Naive thymus-derived CD8-positive, alpha-beta T cell (primary cell): ENCODE measurements at regions not wholly inside any gene's neighbourhood (a gene's known extent, or its start where the extent isn't known, plus 50 kb on each side); places are given as distances from the start of the nearest gene placed in this dataset.

Experiments used
- ATAC-seq, 2 donors: fragments of 150-1000 bp; cut with Tn5 transposase in 1 of 2; sonication (Bioruptor Pico), chemical (Tn5 transposase) in 1 of 2; 1 replicate in 1 of 2; 2 replicates in 1 of 2; pipeline ENCODE4 v1.10.0; 2021; ENCODE audit warnings: mild to moderate bottlenecking in 2 of 2, moderate library complexity in 2 of 2
- POLR2A ChIA-PET: fragments of 350-600 bp; sonication (Branson Sonifier 250); formaldehyde crosslinking; loops from one replicate; lab custom pipeline; 2021; ENCODE audit warnings: antibody characterized with exemption; lab: Charles Lee
- DNase-seq, 10 donors: peaks; one replicate each; pipeline versions ENCODE4 v3.0.0 to v3.0.0-alpha.2; 2020 to 2022
- H3K27ac Mint-ChIP-seq, 10 donors: one replicate each; pipeline ENCODE4 v1.8.0; 2020 to 2022; ENCODE audit warnings: mild to moderate bottlenecking in 10 of 10, mixed read lengths in 10 of 10, moderate library complexity in 4 of 10, inconsistent platforms in 1 of 10
- H3K27me3 Mint-ChIP-seq, 5 donors: one replicate each; pipeline ENCODE4 v1.8.0; 2021 to 2022; ENCODE audit warnings: mixed read lengths in 5 of 5
- H3K36me3 Mint-ChIP-seq, 3 donors: one replicate each; pipeline ENCODE4 v1.8.0; 2020 to 2022; ENCODE audit warnings: mixed read lengths in 3 of 3, mild to moderate bottlenecking in 2 of 3, inconsistent platforms in 1 of 3
- H3K4me1 Mint-ChIP-seq, 4 donors: one replicate each; pipeline ENCODE4 v1.8.0; 2021 to 2022; ENCODE audit warnings: mixed read lengths in 4 of 4
- H3K4me3 Mint-ChIP-seq, 10 donors: one replicate each; pipeline ENCODE4 v1.8.0; 2020 to 2022; ENCODE audit warnings: mild to moderate bottlenecking in 10 of 10, mixed read lengths in 10 of 10, moderate library complexity in 6 of 10, inconsistent platforms in 1 of 10
- H3K9me3 Mint-ChIP-seq, 9 donors: one replicate each; pipeline ENCODE4 v1.8.0; 2020 to 2022; ENCODE audit warnings: mixed read lengths in 9 of 9, mild to moderate bottlenecking in 3 of 9, inconsistent platforms in 1 of 9, moderate library complexity in 1 of 9

DNA sequence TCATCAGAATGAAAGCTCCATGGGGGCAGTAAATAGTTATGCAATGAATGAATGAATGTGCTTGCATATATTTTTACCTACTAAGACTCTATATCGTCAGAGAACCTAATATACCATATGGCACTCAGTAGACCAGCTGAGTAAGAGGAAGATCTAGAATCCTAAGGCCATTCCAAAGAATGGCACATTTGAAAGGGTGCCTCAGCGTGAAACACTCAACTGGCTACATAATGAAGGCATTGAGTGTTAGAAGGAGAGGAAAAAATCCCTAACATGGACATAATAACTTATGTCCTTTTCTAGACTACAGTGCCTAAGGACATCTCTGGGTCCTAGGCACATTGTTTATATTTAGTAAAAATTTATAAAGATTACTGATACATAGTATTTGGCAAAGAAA lies 61.7 kb upstream of the ARID2 start:
- DNase-seq (no peak), ATAC-seq (no peak)
- H3K27ac Mint-ChIP-seq: peak overlapping the region in 2 of 10 donors; percentile 88 to 89
- peaks cover 8 to 39% (median 24%) of the 10 kb centered on the region in 4 donors for H3K4me1 Mint-ChIP-seq
- H3K9me3 Mint-ChIP-seq: peaks cover 0 to 2% (median 0%) of the 10 kb centered on the region in 9 donors
- POLR2A ChIA-PET: interaction anchor here (0.6 to 5.9 kb wide), 3 partner anchors 8 to 60 kb away, joined by 3 to 62 read pairs (median 5); partner anchors contain the start of gene ARID2
- H3K36me3 Mint-ChIP-seq: no peaks in the 10 kb centered on the region
- no peaks in the 10 kb centered on the region for H3K27me3 Mint-ChIP-seq
- no peak overlapping the region for H3K4me3 Mint-ChIP-seq

DNA sequence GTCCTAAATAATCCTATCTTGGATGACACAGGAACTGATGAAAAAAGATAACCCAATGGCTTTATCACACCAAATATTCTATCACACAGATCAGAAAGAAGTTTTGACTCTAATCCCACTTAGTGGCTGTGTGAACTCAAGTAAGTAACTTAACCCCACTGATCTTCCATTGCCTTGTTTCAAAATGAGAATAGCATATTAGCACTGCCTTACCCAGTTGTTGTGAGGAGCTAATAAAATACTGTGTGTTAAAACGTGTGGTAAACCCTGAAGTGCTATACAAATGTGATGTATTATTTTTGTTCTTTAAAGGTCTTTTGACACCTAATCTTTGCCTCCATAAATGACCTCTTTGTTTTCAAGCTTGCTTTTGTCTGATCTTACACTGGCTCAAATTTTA lies 60.9 kb upstream of the ARID2 start:
- Mint-ChIP-seq H3K36me3 (no peaks in the 10 kb centered on the region), H3K27ac (peak overlapping the region; percentile 74 to 89 (median 85)), H3K27me3 (no peaks in the 10 kb centered on the region), H3K9me3 (peaks cover 0 to 2% (median 0%) of the 10 kb centered on the region in 9 donors), H3K4me3 (peak overlapping the region; percentile 58 to 82 (median 74)), H3K4me1 (peaks cover 8 to 33% (median 21%) of the 10 kb centered on the region in 4 donors)
- POLR2A ChIA-PET: interaction anchor here (0.8 to 5.9 kb wide), 3 partner anchors 12 to 59 kb away, joined by 3 to 62 read pairs (median 3); partner anchors contain the start of gene ARID2
- DNase-seq: no peak
- no peak for ATAC-seq

DNA sequence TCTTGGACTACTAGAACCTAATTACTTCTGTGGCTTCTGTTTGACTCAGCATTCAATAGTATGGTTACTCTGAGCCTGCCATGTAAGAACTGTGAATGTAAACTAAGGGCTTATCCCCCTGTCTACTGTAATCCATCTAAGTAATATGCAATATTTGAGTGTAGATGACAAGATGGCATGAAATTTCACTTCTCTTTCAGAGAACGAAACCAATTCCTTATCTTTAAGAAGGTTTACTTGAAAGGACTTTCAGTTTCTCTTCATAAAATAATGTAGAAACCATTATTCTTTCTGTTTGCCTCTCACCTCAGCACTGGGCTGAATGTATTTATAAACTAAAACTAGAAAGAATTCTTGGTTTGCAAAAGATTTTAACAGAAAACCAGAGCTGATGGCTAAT lies 60.4 kb upstream of the ARID2 start:
- H3K27me3 Mint-ChIP-seq: no peaks in the 10 kb centered on the region
- ATAC-seq (peak; percentile 61 to 76), DNase-seq (peak in 3 of 10 donors; percentile 29 to 34 (median 31))
- H3K36me3 Mint-ChIP-seq: no peaks in the 10 kb centered on the region
- POLR2A ChIA-PET: interaction anchor here (0.9 to 5.9 kb wide), 2 partner anchors 12 to 58 kb away, joined by 3 to 62 read pairs; partner anchors contain the start of gene ARID2
- H3K27ac Mint-ChIP-seq: peak overlapping the region; percentile 74 to 89 (median 85)
- peaks cover 8 to 32% (median 21%) of the 10 kb centered on the region in 4 donors for H3K4me1 Mint-ChIP-seq
- peaks cover 0 to 2% (median 0%) of the 10 kb centered on the region in 9 donors for H3K9me3 Mint-ChIP-seq
- peak overlapping the region; percentile 58 to 82 (median 74) for H3K4me3 Mint-ChIP-seq

DNA sequence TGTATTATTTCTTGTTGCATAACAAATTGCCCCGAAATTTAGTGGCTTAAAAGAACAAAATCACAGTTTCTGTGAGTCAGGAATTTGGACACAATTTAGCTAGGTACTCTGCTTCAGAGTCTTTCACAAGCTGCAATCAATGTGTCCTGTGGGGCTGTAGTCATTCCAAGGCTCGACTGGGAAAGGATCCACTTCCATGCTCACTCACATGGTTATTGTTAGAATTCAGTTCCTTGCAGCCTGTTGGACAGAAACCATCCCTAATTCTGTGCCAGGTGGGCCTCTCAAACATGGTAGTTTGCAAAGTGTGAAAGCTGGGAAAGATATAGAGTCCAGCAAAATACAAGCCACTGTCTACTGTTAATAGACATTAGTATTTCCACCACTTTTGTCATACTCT lies 59.7 kb upstream of the ARID2 start:
- H3K4me1 Mint-ChIP-seq: peaks cover 6 to 32% (median 21%) of the 10 kb centered on the region in 4 donors
- H3K27me3 Mint-ChIP-seq: no peaks in the 10 kb centered on the region
- peak overlapping the region in 4 of 10 donors; percentile 6 to 88 (median 20) for H3K27ac Mint-ChIP-seq
- no peaks in the 10 kb centered on the region for H3K36me3 Mint-ChIP-seq
- H3K4me3 Mint-ChIP-seq: peak overlapping the region in 6 of 10 donors; percentile 2 to 80 (median 12)
- POLR2A ChIA-PET: interaction anchor here (0.7 to 5.9 kb wide), 2 partner anchors 58 to 478 kb away, joined by 5 to 62 read pairs; partner anchors contain the start of gene ARID2
- no peak for ATAC-seq
- H3K9me3 Mint-ChIP-seq: peaks cover 0 to 2% (median 0%) of the 10 kb centered on the region in 9 donors
- no peak for DNase-seq

DNA sequence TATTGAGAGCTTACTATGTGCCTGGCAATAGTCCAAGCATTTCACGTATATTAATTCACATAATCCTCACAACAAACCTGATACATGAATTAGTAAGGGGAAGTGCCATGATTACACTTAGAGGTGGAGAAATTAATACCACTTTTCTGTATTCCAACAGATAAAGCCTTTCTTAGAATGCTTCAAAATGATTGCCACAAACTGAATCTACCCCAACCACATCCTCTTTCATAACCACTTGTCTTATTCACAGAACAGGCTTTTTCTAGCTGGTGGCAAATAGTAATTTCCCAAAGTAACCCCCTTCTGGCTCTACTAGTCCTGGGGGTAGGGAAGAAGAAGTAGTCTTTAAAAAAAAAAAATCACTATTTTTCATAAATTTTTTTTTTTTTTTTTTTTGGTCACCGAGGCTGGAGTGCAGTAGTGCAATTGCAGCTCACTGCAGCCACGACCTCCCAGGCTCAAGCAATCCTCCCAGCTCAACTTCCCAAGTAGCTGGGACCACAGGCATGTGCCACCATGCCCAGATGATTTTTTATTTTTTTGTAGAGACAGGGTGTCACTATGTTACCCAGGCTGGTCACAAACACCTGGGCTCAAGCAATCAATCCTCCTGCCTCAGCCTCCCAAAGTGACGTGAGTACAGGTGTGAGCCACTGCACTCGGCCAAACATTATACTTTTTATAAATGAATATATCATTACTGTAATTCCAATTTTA lies 59.0 kb upstream of the ARID2 start:
- H3K9me3 Mint-ChIP-seq: peaks cover 0 to 2% (median 0%) of the 10 kb centered on the region in 9 donors
- peak overlapping the region in 6 of 10 donors; percentile 0 to 80 (median 37) for H3K4me3 Mint-ChIP-seq
- DNase-seq (peak in 4 of 10 donors; percentile 12 to 65 (median 46)), ATAC-seq (peak; percentile 74 to 88)
- H3K4me1 Mint-ChIP-seq: peaks cover 6 to 32% (median 21%) of the 10 kb centered on the region in 4 donors
- POLR2A ChIA-PET: interaction anchor here (0.6 to 5.9 kb wide), 4 partner anchors 57 to 551 kb away, joined by 4 to 62 read pairs (median 6); partner anchors contain the start of gene ARID2
- peak overlapping the region in 1 of 10 donors; percentile 77 for H3K27ac Mint-ChIP-seq
- no peaks in the 10 kb centered on the region for H3K27me3 Mint-ChIP-seq
- H3K36me3 Mint-ChIP-seq: no peaks in the 10 kb centered on the region

DNA sequence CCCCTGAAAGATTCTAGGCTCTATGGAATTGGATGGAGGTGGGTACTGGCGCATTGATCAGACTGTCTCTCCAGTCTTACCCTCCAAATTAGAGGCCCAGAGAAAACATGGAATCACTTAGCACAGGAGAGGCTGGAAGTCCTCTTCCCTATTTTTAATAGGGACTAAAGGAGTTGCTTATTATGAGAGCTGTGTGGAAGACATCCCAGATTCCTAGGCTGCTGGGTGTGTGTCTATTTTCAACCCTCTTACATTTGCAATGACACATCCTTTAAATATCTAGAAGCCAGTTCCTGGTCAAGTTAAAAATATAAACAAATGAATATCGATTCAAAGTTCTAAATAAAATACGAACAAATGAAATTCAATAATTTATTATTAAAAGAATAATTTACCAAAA lies 58.3 kb upstream of the ARID2 start:
- Mint-ChIP-seq H3K4me1 (peaks cover 6 to 32% (median 21%) of the 10 kb centered on the region in 4 donors), H3K4me3 (no peak overlapping the region), H3K9me3 (peaks cover 0 to 2% (median 0%) of the 10 kb centered on the region in 9 donors), H3K27ac (no peak overlapping the region), H3K36me3 (no peaks in the 10 kb centered on the region), H3K27me3 (no peaks in the 10 kb centered on the region)
- no peak for DNase-seq
- no peak for ATAC-seq
- POLR2A ChIA-PET: interaction anchor here (0.6 to 5.9 kb wide), 3 partner anchors 56 to 551 kb away, joined by 4 to 62 read pairs (median 7); partner anchors contain the start of gene ARID2

DNA sequence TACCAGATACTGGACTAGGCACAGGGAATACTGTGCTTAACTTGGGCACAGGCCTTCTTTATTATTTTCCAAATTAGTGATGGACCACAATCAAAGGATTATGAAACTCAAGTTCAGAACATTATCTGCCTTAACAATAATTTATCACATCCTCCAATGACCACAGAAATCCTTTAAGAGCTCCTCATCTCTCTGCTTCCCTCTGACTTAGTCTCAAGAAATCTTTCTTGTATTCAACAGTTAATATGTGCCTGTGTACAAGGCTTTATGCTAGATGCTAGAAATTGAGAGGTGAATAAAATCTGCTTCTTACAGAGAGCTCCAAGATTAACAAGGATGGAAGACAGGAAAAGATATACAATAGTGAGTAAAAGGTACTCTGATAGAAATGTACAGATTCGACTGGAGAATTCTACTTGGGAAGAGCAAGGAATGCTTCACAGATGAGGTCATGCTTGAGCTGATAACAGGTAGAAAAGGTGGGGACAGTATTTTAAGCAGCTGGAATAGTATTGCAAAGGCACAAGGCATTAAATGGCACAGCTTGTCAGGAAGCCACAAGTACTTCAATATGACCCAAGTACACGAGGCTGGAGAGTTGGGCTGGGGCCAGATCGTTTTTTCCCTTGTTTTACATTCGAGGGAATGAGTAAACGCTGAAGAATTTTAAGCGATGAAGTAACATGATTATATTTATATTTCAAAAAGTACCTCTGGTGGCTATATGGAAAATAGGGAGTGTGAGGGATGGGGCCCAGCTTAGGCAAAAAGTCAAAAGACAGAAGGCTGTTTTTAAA lies 55.1 kb upstream of the ARID2 start:
- Mint-ChIP-seq H3K4me3 (no peak overlapping the region), H3K4me1 (peaks cover 0 to 18% (median 7%) of the 10 kb centered on the region in 4 donors), H3K36me3 (no peaks in the 10 kb centered on the region), H3K27ac (no peak overlapping the region), H3K9me3 (no peaks in the 10 kb centered on the region), H3K27me3 (peaks cover 0 to 2% (median 0%) of the 10 kb centered on the region in 5 donors)
- ATAC-seq (no peak), DNase-seq (no peak)
- POLR2A ChIA-PET: interaction anchor here (1.1 kb wide), 1 partner anchor 55 kb away, joined by 3 read pairs; the partner anchor contains the start of gene ARID2

DNA sequence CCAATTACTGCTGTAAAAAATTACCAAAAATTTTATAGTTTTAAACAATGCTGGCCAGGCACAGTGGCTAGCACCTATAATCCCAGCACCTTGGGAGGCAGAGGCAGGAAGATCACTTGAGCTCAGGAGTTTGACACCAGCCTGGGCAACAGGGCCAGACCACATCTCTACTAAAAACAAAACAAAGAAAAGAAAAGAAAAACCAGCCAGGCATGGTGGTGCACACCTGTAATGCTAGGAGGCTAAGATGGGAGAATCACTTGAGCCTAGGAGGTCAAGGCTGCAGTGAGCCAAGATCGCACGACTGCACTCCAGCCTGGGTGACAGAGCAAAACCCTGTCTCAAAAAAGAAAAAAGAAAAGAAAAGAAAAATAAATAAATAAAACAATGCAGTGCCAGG lies 54.0 kb upstream of the ARID2 start:
- ATAC-seq (no peak), DNase-seq (no peak)
- peaks cover 0 to 8% (median 3%) of the 10 kb centered on the region in 4 donors for H3K4me1 Mint-ChIP-seq
- H3K27me3 Mint-ChIP-seq: peaks cover 0 to 2% (median 0%) of the 10 kb centered on the region in 5 donors
- H3K9me3 Mint-ChIP-seq: no peaks in the 10 kb centered on the region
- no peaks in the 10 kb centered on the region for H3K36me3 Mint-ChIP-seq
- H3K4me3 Mint-ChIP-seq: no peak overlapping the region
- H3K27ac Mint-ChIP-seq: no peak overlapping the region
- POLR2A ChIA-PET: no interaction called here
